ENCODE measurements at regions not wholly inside any gene's neighbourhood (a gene's known extent, or its start where the extent isn't known, plus 50 kb on each side); places are given as distances from the start of the nearest gene placed in this dataset.

- Histone ChIP-seq H3K4me1 (ENCODE audit: low read depth, poor library complexity, severe bottlenecking) (no peaks in the 10 kb centered on the region), H3K27me3 (ENCODE audit: insufficient read depth, low read depth) (no peaks in the 10 kb centered on the region), H3K4me2 (no peak overlapping the region), H4K20me1 (ENCODE audit: insufficient read depth) (no peaks in the 10 kb centered on the region), H3K27ac (no peak overlapping the region), H2AFZ (ENCODE audit: low read depth) (no peak overlapping the region), H3K79me2 (ENCODE audit: insufficient read depth, low read depth) (no peaks in the 10 kb centered on the region), H3K9ac (no peak overlapping the region), H3K36me3 (ENCODE audit: insufficient read depth) (no peaks in the 10 kb centered on the region), H3K4me3 (IDR thresholded peaks at IDR 0.05; ENCODE audit: insufficient read depth, low read depth, low read length) (no peak overlapping the region)
- no peak for TF ChIP-seq CTCF (conservative IDR thresholded peaks at IDR 0.05; ENCODE audit: low read depth, low read length)
Observed at GRCh38 chr7:69192134-69192533, 406.1 kb upstream of the AUTS2 start.

- H3K27ac ChIP-seq: no peak overlapping the region
- no peak overlapping the region for H3K4me2 ChIP-seq
- no peak overlapping the region for H2AFZ ChIP-seq (ENCODE audit: low read depth)
- H3K4me1 ChIP-seq (ENCODE audit: low read depth, poor library complexity, severe bottlenecking): no peaks in the 10 kb centered on the region
- H4K20me1 ChIP-seq (ENCODE audit: insufficient read depth): no peaks in the 10 kb centered on the region
- H3K79me2 ChIP-seq (ENCODE audit: insufficient read depth, low read depth): no peaks in the 10 kb centered on the region
- no peak for TF ChIP-seq CTCF (conservative IDR thresholded peaks at IDR 0.05; ENCODE audit: low read depth, low read length)
- H3K36me3 ChIP-seq (ENCODE audit: insufficient read depth): no peaks in the 10 kb centered on the region
- H3K9ac ChIP-seq: no peak overlapping the region
- H3K4me3 ChIP-seq (IDR thresholded peaks at IDR 0.05; ENCODE audit: insufficient read depth, low read depth, low read length): no peak overlapping the region
- no peaks in the 10 kb centered on the region for H3K27me3 ChIP-seq (ENCODE audit: insufficient read depth, low read depth)
Observed at GRCh38 chr7:69193061-69193460, 405.2 kb upstream of the AUTS2 start.

GRCh38 chr7:69196593-69196992 lies 401.7 kb upstream of the AUTS2 start:
- H3K27me3 ChIP-seq (ENCODE audit: insufficient read depth, low read depth): no peaks in the 10 kb centered on the region
- no peak overlapping the region for H3K27ac ChIP-seq
- no peak overlapping the region for H3K4me2 ChIP-seq
- H3K4me1 ChIP-seq (ENCODE audit: low read depth, poor library complexity, severe bottlenecking): no peaks in the 10 kb centered on the region
- no peak for TF ChIP-seq CTCF (conservative IDR thresholded peaks at IDR 0.05; ENCODE audit: low read depth, low read length)
- H3K4me3 ChIP-seq (IDR thresholded peaks at IDR 0.05; ENCODE audit: insufficient read depth, low read depth, low read length): no peak overlapping the region
- no peaks in the 10 kb centered on the region for H3K36me3 ChIP-seq (ENCODE audit: insufficient read depth)
- no peak overlapping the region for H2AFZ ChIP-seq (ENCODE audit: low read depth)
- no peaks in the 10 kb centered on the region for H3K79me2 ChIP-seq (ENCODE audit: insufficient read depth, low read depth)
- no peak overlapping the region for H3K9ac ChIP-seq
- no peaks in the 10 kb centered on the region for H4K20me1 ChIP-seq (ENCODE audit: insufficient read depth)

GRCh38 chr7:69198250-69198649 lies 400.0 kb upstream of the AUTS2 start:
- Histone ChIP-seq H3K36me3 (ENCODE audit: insufficient read depth) (no peaks in the 10 kb centered on the region), H3K79me2 (ENCODE audit: insufficient read depth, low read depth) (no peaks in the 10 kb centered on the region), H3K4me3 (IDR thresholded peaks at IDR 0.05; ENCODE audit: insufficient read depth, low read depth, low read length) (no peak overlapping the region), H3K27ac (no peak overlapping the region), H3K4me2 (no peak overlapping the region), H3K27me3 (ENCODE audit: insufficient read depth, low read depth) (no peaks in the 10 kb centered on the region), H3K9ac (no peak overlapping the region), H4K20me1 (ENCODE audit: insufficient read depth) (no peaks in the 10 kb centered on the region), H2AFZ (ENCODE audit: low read depth) (no peak overlapping the region), H3K4me1 (ENCODE audit: low read depth, poor library complexity, severe bottlenecking) (no peaks in the 10 kb centered on the region)
- no peak for TF ChIP-seq CTCF (conservative IDR thresholded peaks at IDR 0.05; ENCODE audit: low read depth, low read length)
